D721Med (cell line): ENCODE measurements at regions not wholly inside any gene's neighbourhood (a gene's known extent, or its start where the extent isn't known, plus 50 kb on each side); places are given as distances from the start of the nearest gene placed in this dataset.
"Not testable (repeated sequence)": the region's sequence is repeated elsewhere in the genome, so short reads cannot be mapped to it uniquely, and the experiment has no call there.

Experiments used
- DNase-seq: peaks from one replicate; pipeline ENCODE4 v3.0.0; 2011; ENCODE audit warnings: low spot score; ENCODE audit not compliant: insufficient read length
- FAIRE-seq: peaks from 2 replicates; lab custom pipeline; 2011; peaks lifted over from hg19 to GRCh38; lab: Jason Lieb, UNC
- CTCF ChIP-seq: IDR thresholded peaks from 2 replicates; pipeline ENCODE4 v1.5.1; 2012; ENCODE audit warnings: mild to moderate bottlenecking, control low read depth; ENCODE audit not compliant: insufficient read depth; ENCODE audit errors: missing control alignments

- FAIRE-seq (no peak), DNase-seq (no peak)
- no peak for TF ChIP-seq CTCF
Measured at GRCh38 chr11:98512938-98513337, 507.8 kb upstream of the CNTN5 start.

GRCh38 chr11:98531576-98531975 lies 489.2 kb upstream of the CNTN5 start:
- DNase-seq (no peak), FAIRE-seq (no peak)
- TF ChIP-seq CTCF = no peak

GRCh38 chr11:98536023-98536422 lies 484.7 kb upstream of the CNTN5 start:
- FAIRE-seq (no peak), DNase-seq (no peak)
- no peak for TF ChIP-seq CTCF

GRCh38 chr11:98538358-98538757 lies 482.4 kb upstream of the CNTN5 start:
- FAIRE-seq, DNase-seq: not testable (repeated sequence)

- no peak for FAIRE-seq
- TF ChIP-seq CTCF = no peak
- no peak for DNase-seq
Measured at GRCh38 chr11:98545544-98546175, 475.1 kb upstream of the CNTN5 start.

GRCh38 chr11:98549571-98549970 lies 471.2 kb upstream of the CNTN5 start:
- no peak for TF ChIP-seq CTCF
- DNase-seq (no peak), FAIRE-seq (no peak)

GRCh38 chr11:98559961-98560360 lies 460.8 kb upstream of the CNTN5 start:
- DNase-seq = no peak
- TF ChIP-seq CTCF = no peak
- no peak for FAIRE-seq

- DNase-seq = no peak
- no peak for FAIRE-seq
- TF ChIP-seq CTCF = no peak
Measured at GRCh38 chr11:98561252-98561651, 459.5 kb upstream of the CNTN5 start.
